IMR-90 (cell line): ENCODE measurements at regions not wholly inside any gene's neighbourhood (a gene's known extent, or its start where the extent isn't known, plus 50 kb on each side); places are given as distances from the start of the nearest gene placed in this dataset.

ENCODE experiments used
- ATAC-seq: fragments of 200-7000 bp; cut with Tn5 transposase; 2 replicates; pipeline ENCODE4 v1.9.1; 2020; ENCODE audit warnings: low read depth, mild to moderate bottlenecking, moderate library complexity
- BruUV-seq: library from RNA; stranded (reverse); fragments of 400-500 nt; replicated peaks from 2 replicates; lab custom pipeline; 2021; lab: Mats Ljungman, UMichigan
- CTCF ChIA-PET: fragments of 300-600 bp; formaldehyde crosslinking; extraction: SDS; loops from one replicate; lab custom pipeline; 2021; ENCODE audit warnings: antibody characterized with exemption; lab: Yijun Ruan, JAX
- POLR2A ChIA-PET: fragments of 300-600 bp; sonication (Branson Sonifier 250); formaldehyde crosslinking; loops from one replicate; lab custom pipeline; 2022; ENCODE audit warnings: antibody characterized with exemption; ENCODE audit not compliant: unreplicated experiment; lab: Charles Lee
- DNase-seq: peaks from one replicate; pipeline ENCODE4 v3.0.0; 2013
- H2AFZ ChIP-seq: replicated peaks from 2 replicates; pipeline ENCODE3; 2013; ENCODE audit warnings: low read length, mild to moderate bottlenecking; ENCODE audit not compliant: poor library complexity
- H2AK5ac ChIP-seq: 2 replicates; pipeline ENCODE4 v1.6.1; 2013; ENCODE audit warnings: low read depth, low read length, inconsistent platforms
- H2AK9ac ChIP-seq: replicated peaks from 2 replicates; pipeline ENCODE3; 2013; ENCODE audit warnings: mild to moderate bottlenecking, low read depth, low read length, moderate library complexity; ENCODE audit not compliant: poor library complexity
- H2BK120ac ChIP-seq: 2 replicates; pipeline ENCODE4 v1.6.1; 2013; ENCODE audit warnings: low read depth, low read length, inconsistent platforms
- H2BK15ac ChIP-seq: 3 replicates; pipeline ENCODE4 v1.6.1; 2013; ENCODE audit warnings: low read depth, low read length, inconsistent platforms
- H2BK20ac ChIP-seq: 2 replicates; pipeline ENCODE4 v1.6.1; 2013; ENCODE audit warnings: low read depth, mild to moderate bottlenecking, inconsistent platforms, low read length, moderate library complexity
- H2BK5ac ChIP-seq: 2 replicates; pipeline ENCODE4 v1.6.1; 2013; ENCODE audit warnings: mild to moderate bottlenecking, low read depth, low read length, inconsistent platforms; ENCODE audit not compliant: poor library complexity, severe bottlenecking
- H3K14ac ChIP-seq: replicated peaks from 2 replicates; pipeline ENCODE4 v1.6.1; 2013; ENCODE audit warnings: low read depth, low read length, inconsistent platforms
- H3K18ac ChIP-seq: 2 replicates; pipeline ENCODE4 v1.6.1; 2013; ENCODE audit warnings: low read depth, low read length, control low read depth
- H3K23ac ChIP-seq: 2 replicates; pipeline ENCODE4 v1.6.1; 2013; ENCODE audit warnings: low read depth, low read length, inconsistent platforms
- H3K27ac ChIP-seq: 2 replicates; pipeline ENCODE4 v1.5.1; 2013; ENCODE audit warnings: mild to moderate bottlenecking, control low read depth, low read length; ENCODE audit not compliant: insufficient read depth
- H3K27me3 ChIP-seq: 2 replicates; pipeline ENCODE4 v1.6.1; 2013; ENCODE audit warnings: low read length; ENCODE audit not compliant: control insufficient read depth, insufficient read depth
- H3K36me3 ChIP-seq: 2 replicates; pipeline ENCODE4 v1.6.1; 2013; ENCODE audit warnings: low read length, mixed read lengths; ENCODE audit not compliant: control insufficient read depth, insufficient read depth
- H3K4ac ChIP-seq: 2 replicates; pipeline ENCODE4 v1.6.1; 2013; ENCODE audit warnings: low read depth, low read length, inconsistent platforms
- H3K4me1 ChIP-seq: 2 replicates; pipeline ENCODE4 v1.6.1; 2013; ENCODE audit warnings: low read length, mixed read lengths; ENCODE audit not compliant: control insufficient read depth, insufficient read depth
- H3K4me2 ChIP-seq: 2 replicates; pipeline ENCODE4 v1.6.1; 2013; ENCODE audit warnings: low read depth, mild to moderate bottlenecking, control low read depth, low read length, moderate library complexity
- H3K4me3 ChIP-seq: 2 replicates; pipeline ENCODE4 v1.5.1; 2013; ENCODE audit warnings: low read depth, mild to moderate bottlenecking, control low read depth, low read length, moderate library complexity; ENCODE audit not compliant: insufficient read depth
- H3K56ac ChIP-seq: 2 replicates; pipeline ENCODE4 v1.6.1; 2013; ENCODE audit warnings: low read length, inconsistent platforms; ENCODE audit not compliant: insufficient read depth; ENCODE audit errors: extremely low read depth
- H3K79me1 ChIP-seq, 2 experiments: 2 replicates each; pipeline ENCODE4 v1.6.1; 2013; ENCODE audit warnings: low read length in 2 of 2, inconsistent platforms in 1 of 2, low read depth in 1 of 2
- H3K9ac ChIP-seq: 2 replicates; pipeline ENCODE4 v1.6.1; 2013; ENCODE audit warnings: low read depth, low read length, control low read depth
- H3K9me1 ChIP-seq: 2 replicates; pipeline ENCODE4 v1.6.1; 2013; ENCODE audit warnings: low read length, inconsistent platforms; ENCODE audit not compliant: insufficient read depth
- H3K9me3 ChIP-seq: 2 replicates; pipeline ENCODE4 v1.6.1; 2013; ENCODE audit warnings: low read length; ENCODE audit not compliant: control insufficient read depth, insufficient read depth
- H4K20me1 ChIP-seq: 2 replicates; pipeline ENCODE4 v1.6.1; 2013; ENCODE audit warnings: low read length, inconsistent platforms; ENCODE audit not compliant: insufficient read depth
- H4K5ac ChIP-seq: 2 replicates; pipeline ENCODE4 v1.6.1; 2013; ENCODE audit warnings: mild to moderate bottlenecking, low read depth, low read length, control low read depth
- H4K8ac ChIP-seq, 2 experiments: 2 replicates each; pipeline ENCODE4 v1.6.1; 2013; ENCODE audit warnings: low read depth in 2 of 2, low read length in 2 of 2, control low read depth in 1 of 2, inconsistent platforms in 1 of 2
- H4K91ac ChIP-seq: 2 replicates; pipeline ENCODE4 v1.6.1; 2013; ENCODE audit warnings: low read depth, low read length, inconsistent platforms; ENCODE audit not compliant: insufficient read depth
- MAZ ChIP-seq: IDR thresholded peaks from 2 replicates; pipeline ENCODE4 v1.6.1; 2012; ENCODE audit warnings: low read depth, mild to moderate bottlenecking, low read length, improper control_type of control experiment, moderate library complexity, borderline replicate concordance
- POLR2A ChIP-seq: IDR thresholded peaks from 2 replicates; pipeline ENCODE4 v1.6.1; 2012; ENCODE audit warnings: mild to moderate bottlenecking, low read depth, low read length
- RCOR1 ChIP-seq: IDR thresholded peaks from 2 replicates; pipeline ENCODE4 v1.6.1; 2012; ENCODE audit warnings: mild to moderate bottlenecking, low read length, improper control_type of control experiment; ENCODE audit not compliant: insufficient replicate concordance
- WGBS, 2 experiments: methylation state at CpG; one replicate each; pipeline versions ENCODE4 v1.1.5 to v1.1.7; 2013; ENCODE audit warnings: missing lambda C conversion rate in 2 of 2; ENCODE audit not compliant: insufficient read length in 1 of 2; ENCODE audit errors: extremely low coverage in 2 of 2; 5-methylcytosine and 5-hydroxymethylcytosine counted together
- dilution Hi-C: fragments of 300-500 bp; cut with HindIII; formaldehyde crosslinking; loops from one replicate; pipeline ENCODE4 v1.14.3; 2018; ENCODE audit warnings: low sequenced_read_pairs; ENCODE audit not compliant: unreplicated experiment
- in situ Hi-C: fragments of 300-500 bp; cut with MboI; formaldehyde crosslinking; loops from 3 replicates; pipeline ENCODE4 v1.14.3; 2019; ENCODE audit warnings: low sequenced_read_pairs, inconsistent platforms, mixed read lengths
- intact Hi-C: fragments of 100-400 bp; cut with micrococcal nuclease; formaldehyde crosslinking; loops from 2 replicates; pipeline ENCODE4 v1.10.0; 2022

DNA sequence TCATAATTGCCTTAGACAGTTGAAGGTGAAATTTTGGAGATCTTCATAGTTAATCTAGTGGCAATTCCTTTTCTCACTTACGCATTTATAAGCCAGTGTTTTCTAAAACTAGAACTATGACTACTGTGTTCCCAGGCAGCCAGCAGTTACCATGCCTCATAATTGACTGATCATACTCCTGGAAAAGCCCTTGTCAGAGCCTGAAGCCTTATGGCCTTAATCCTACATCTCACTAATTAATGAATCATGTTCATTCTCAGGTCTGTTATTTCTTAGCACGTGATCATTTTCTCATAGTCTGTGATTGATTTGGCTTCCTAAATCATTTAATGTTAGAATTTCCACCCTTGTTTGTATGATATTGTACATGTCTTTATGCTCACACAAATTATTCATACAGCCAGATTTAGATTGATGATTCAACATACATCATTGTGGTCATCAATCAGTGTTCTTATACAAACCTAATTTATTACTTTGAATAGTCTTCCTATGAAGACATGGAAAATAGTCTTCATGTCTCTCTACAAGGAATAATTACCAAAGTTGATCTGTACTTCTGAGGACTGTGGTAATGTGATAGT lies 132.6 kb upstream of the ASCC3 start:
- POLR2A ChIA-PET: no interaction called here
- Histone ChIP-seq H3K4me3 (no peak overlapping the region), H4K8ac (no peak overlapping the region), H3K9ac (no peak overlapping the region), H2BK5ac (no peak overlapping the region), H3K27ac (no peak overlapping the region), H2BK120ac (no peak overlapping the region), H3K4ac (no peak overlapping the region), H3K36me3 (no peaks in the 10 kb centered on the region), H4K20me1 (no peaks in the 10 kb centered on the region), H3K79me1 (no peaks in the 10 kb centered on the region), H3K23ac (no peak overlapping the region), H3K4me2 (no peak overlapping the region), H3K4me1 (no peaks in the 10 kb centered on the region), H2BK20ac (no peak overlapping the region), H3K27me3 (no peaks in the 10 kb centered on the region), H3K18ac (no peak overlapping the region), H3K56ac (no peak overlapping the region), H2BK15ac (no peak overlapping the region), H3K9me1 (no peaks in the 10 kb centered on the region), H4K91ac (no peak overlapping the region), H2AK9ac (no peak overlapping the region), H3K9me3 (no peaks in the 10 kb centered on the region), H3K14ac (no peak overlapping the region), H4K5ac (no peak overlapping the region), H2AFZ (no peak overlapping the region), H2AK5ac (no peak overlapping the region)
- in situ Hi-C loops (no loop called here), intact Hi-C loops (no loop called here), dilution Hi-C loops (no loop called here)
- ATAC-seq (no peak), DNase-seq (no peak)
- BruUV-seq: no TSS peak
- no CpG with 5 or more reads among the region's 2 CpGs for WGBS, 2 experiments
- no peak for TF ChIP-seq POLR2A
- no peak for TF ChIP-seq MAZ
- TF ChIP-seq RCOR1: no peak
- CTCF ChIA-PET: no interaction called here
